Sigmoid colon (tissue), 6 donors: ENCODE measurements at regions not wholly inside any gene's neighbourhood (a gene's known extent, or its start where the extent isn't known, plus 50 kb on each side); places are given as distances from the start of the nearest gene placed in this dataset.

Source experiments
- DNase-seq: peaks from one replicate; pipeline ENCODE4 v3.0.0-alpha.2; 2019
- H3K27ac ChIP-seq, 4 donors: fragments of 200-600 bp; sonication (generic); one replicate each; pipeline ENCODE4 v1.5.1; 2016 to 2019; ENCODE audit warnings: mild to moderate bottlenecking in 1 of 4
- H3K27me3 ChIP-seq, 3 donors: fragments of 200-600 bp; sonication (generic); one replicate each; pipeline ENCODE4 v1.5.1; 2019; ENCODE audit warnings: mild to moderate bottlenecking in 1 of 3
- H3K36me3 ChIP-seq, 4 donors: fragments of 200-600 bp; sonication (generic); one replicate each; pipeline ENCODE4 v1.5.1; 2016 to 2019
- H3K4me1 ChIP-seq, 4 donors: fragments of 200-600 bp; sonication (generic); one replicate each; pipeline ENCODE4 v1.5.1; 2017 to 2019
- H3K4me3 ChIP-seq, 4 donors: fragments of 200-600 bp; sonication (generic); one replicate each; pipeline ENCODE4 v1.5.1; 2017 to 2019; ENCODE audit warnings: mild to moderate bottlenecking in 2 of 4, moderate library complexity in 1 of 4
- H3K9me3 ChIP-seq, 4 donors: fragments of 200-600 bp in 3 of 4; sonication (generic) in 3 of 4; one replicate each; pipeline versions ENCODE4 v1.5.1 to v1.6.1; 2013 to 2019
- CTCF ChIP-seq, 4 experiments: fragments of 450-650 bp in 3 of 4; fragments of 200-600 bp in 1 of 4; IDR thresholded peaks; one replicate each; pipeline ENCODE4 v1.5.1; 2016 to 2019; ENCODE audit warnings: antibody characterized with exemption in 4 of 4, mild to moderate bottlenecking in 3 of 4, moderate library complexity in 2 of 4
- EP300 ChIP-seq, 4 donors: sonication (generic); formaldehyde crosslinking; IDR thresholded peaks; one replicate each; pipeline ENCODE4 v1.6.1; 2017; ENCODE audit warnings: antibody characterized with exemption in 4 of 4
- POLR2A ChIP-seq, 2 donors: fragments of 450-650 bp; IDR thresholded peaks; one replicate each; pipeline ENCODE4 v1.6.1; 2016; ENCODE audit warnings: antibody characterized with exemption in 2 of 2, mild to moderate bottlenecking in 2 of 2, moderate library complexity in 2 of 2
- POLR2AphosphoS5 ChIP-seq, 4 donors: sonication (generic); formaldehyde crosslinking; IDR thresholded peaks; one replicate each; pipeline ENCODE4 v1.6.1; 2017; ENCODE audit warnings: antibody characterized with exemption in 4 of 4
- WGBS, 2 donors: extraction: QIAGEN DNeasy Blood & Tissue Kit; methylation state at CpG; one replicate each; pipeline ENCODE4 v1.1.7; 2013; 5-methylcytosine and 5-hydroxymethylcytosine counted together
- intact Hi-C: fragments of 100-400 bp; cut with DNase I; formaldehyde crosslinking; loops from one replicate; pipeline ENCODE4 v1.15.1; 2023
- donor health status: healthy with polysubstance abuse.
- donor health status: healthy.

GRCh38 chr5:3905031-3905430 lies 309.4 kb downstream of the IRX1 start:
- no peaks in the 10 kb centered on the region for H3K27me3 ChIP-seq
- H3K27ac ChIP-seq = no peak overlapping the region
- no peak for DNase-seq
- intact Hi-C loops = no loop called here
- no peaks in the 10 kb centered on the region for H3K9me3 ChIP-seq
- WGBS, 2 donors = 80 to 81% methylated on average over 7 of the region's 7 CpGs
- H3K4me3 ChIP-seq = no peak overlapping the region
- TF ChIP-seq CTCF (IDR thresholded peaks at IDR 0.05) (no peak), EP300 (IDR thresholded peaks at IDR 0.05) (no peak), POLR2A (IDR thresholded peaks at IDR 0.05) (no peak), POLR2AphosphoS5 (IDR thresholded peaks at IDR 0.05) (no peak)
- H3K4me1 ChIP-seq = no peaks in the 10 kb centered on the region
- H3K36me3 ChIP-seq = no peaks in the 10 kb centered on the region

DNA sequence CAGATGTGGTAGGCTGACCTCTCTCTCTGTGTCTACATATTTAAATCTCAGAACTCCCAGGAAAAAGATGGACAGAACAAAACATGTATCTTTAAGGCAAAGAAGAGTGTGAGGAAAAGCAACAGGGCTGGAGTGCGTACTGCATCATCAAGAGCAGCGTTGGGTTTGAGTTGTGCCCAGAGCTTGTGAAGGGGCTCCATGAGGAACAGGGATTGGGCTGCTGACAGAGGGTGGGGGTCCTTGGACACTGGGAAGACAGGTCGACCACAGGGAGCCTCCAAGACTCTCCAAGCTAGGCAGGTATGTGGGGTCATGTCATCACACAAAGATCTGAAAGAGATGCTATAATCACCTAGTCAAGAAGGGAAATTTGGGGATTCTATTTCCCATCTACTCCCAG lies 309.9 kb downstream of the IRX1 start:
- no peak for TF ChIP-seq POLR2AphosphoS5 (IDR thresholded peaks at IDR 0.05)
- no peak for TF ChIP-seq EP300 (IDR thresholded peaks at IDR 0.05)
- TF ChIP-seq POLR2A (IDR thresholded peaks at IDR 0.05) = no peak
- no peak for TF ChIP-seq CTCF (IDR thresholded peaks at IDR 0.05)
- no peak for DNase-seq
- no peak overlapping the region for H3K27ac ChIP-seq
- intact Hi-C loops = no loop called here
- no peaks in the 10 kb centered on the region for H3K36me3 ChIP-seq
- WGBS, 2 donors = 67 to 83% methylated on average over 3 of the region's 3 CpGs
- no peaks in the 10 kb centered on the region for H3K27me3 ChIP-seq
- no peaks in the 10 kb centered on the region for H3K4me1 ChIP-seq
- H3K9me3 ChIP-seq = no peaks in the 10 kb centered on the region
- H3K4me3 ChIP-seq = no peak overlapping the region

DNA sequence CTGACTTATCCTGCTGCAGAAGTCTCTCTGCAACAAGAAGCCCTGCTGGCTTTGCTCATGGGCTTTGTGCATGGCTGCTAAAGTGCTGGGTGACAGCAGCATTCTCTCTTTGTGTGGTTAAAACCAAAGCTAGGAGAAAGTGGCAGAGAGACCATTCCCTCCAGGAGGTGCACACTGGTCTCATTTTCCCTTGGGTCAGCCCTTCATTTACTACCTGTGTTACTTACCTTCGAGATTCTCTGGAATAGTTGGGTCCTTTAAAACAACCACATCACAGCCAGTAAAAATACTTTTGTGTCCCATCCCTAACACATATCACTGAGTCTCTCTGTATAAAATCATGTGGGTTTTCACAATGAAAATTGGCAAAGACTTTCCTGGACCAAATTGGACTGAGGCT lies 315.5 kb downstream of the IRX1 start:
- no peak for DNase-seq
- TF ChIP-seq EP300 (IDR thresholded peaks at IDR 0.05) = no peak
- no peak overlapping the region for H3K27ac ChIP-seq
- no peaks in the 10 kb centered on the region for H3K9me3 ChIP-seq
- H3K4me3 ChIP-seq = no peak overlapping the region
- no peaks in the 10 kb centered on the region for H3K27me3 ChIP-seq
- no peaks in the 10 kb centered on the region for H3K4me1 ChIP-seq
- intact Hi-C loops = no loop called here
- WGBS, 2 donors = 53 to 76% methylated on average over 1 of the region's 1 CpG
- H3K36me3 ChIP-seq = no peaks in the 10 kb centered on the region

GRCh38 chr5:3911773-3912172 lies 316.1 kb downstream of the IRX1 start:
- Histone ChIP-seq H3K4me1 (no peaks in the 10 kb centered on the region), H3K27ac (no peak overlapping the region), H3K9me3 (no peaks in the 10 kb centered on the region), H3K4me3 (no peak overlapping the region), H3K36me3 (no peaks in the 10 kb centered on the region), H3K27me3 (no peaks in the 10 kb centered on the region)
- intact Hi-C loops = no loop called here
- no peak for DNase-seq
- 46 to 70% methylated on average over 4 of the region's 4 CpGs for WGBS, 2 donors
- no peak for TF ChIP-seq CTCF (IDR thresholded peaks at IDR 0.05)
- no peak for TF ChIP-seq EP300 (IDR thresholded peaks at IDR 0.05)
- no peak for TF ChIP-seq POLR2A (IDR thresholded peaks at IDR 0.05)
- TF ChIP-seq POLR2AphosphoS5 (IDR thresholded peaks at IDR 0.05) = no peak

DNA sequence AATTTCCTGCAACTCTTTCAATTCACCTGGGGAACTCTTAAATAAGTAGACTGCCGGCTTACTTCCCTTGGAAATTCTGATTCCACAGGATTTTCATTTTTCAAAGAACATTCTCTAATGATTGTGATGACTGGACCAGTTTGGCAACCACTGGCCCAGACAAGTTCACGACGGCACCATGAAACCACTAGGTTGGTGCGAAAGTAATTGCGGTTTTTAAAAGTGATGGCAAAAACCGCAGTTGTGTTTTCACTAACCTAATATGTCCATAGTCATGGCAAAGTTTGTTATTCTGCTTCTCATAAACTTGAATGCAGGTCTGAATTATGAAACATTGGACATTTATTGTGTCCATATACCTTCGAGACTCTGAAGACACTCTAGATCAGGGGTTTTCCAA lies 317.2 kb downstream of the IRX1 start:
- intact Hi-C loops = no loop called here
- Histone ChIP-seq H3K36me3 (no peaks in the 10 kb centered on the region), H3K27me3 (no peaks in the 10 kb centered on the region), H3K4me1 (no peaks in the 10 kb centered on the region), H3K27ac (no peak overlapping the region), H3K4me3 (no peak overlapping the region), H3K9me3 (no peaks in the 10 kb centered on the region)
- 92 to 96% methylated on average over 7 of the region's 7 CpGs for WGBS, 2 donors
- no peak for TF ChIP-seq EP300 (IDR thresholded peaks at IDR 0.05)
- no peak for TF ChIP-seq POLR2AphosphoS5 (IDR thresholded peaks at IDR 0.05)
- no peak for TF ChIP-seq CTCF (IDR thresholded peaks at IDR 0.05)
- TF ChIP-seq POLR2A (IDR thresholded peaks at IDR 0.05) = no peak
- DNase-seq = no peak
